ENCODE measurements at regions not wholly inside any gene's neighbourhood (a gene's known extent, or its start where the extent isn't known, plus 50 kb on each side); places are given as distances from the start of the nearest gene placed in this dataset.
"Not testable (repeated sequence)": the region's sequence is repeated elsewhere in the genome, so short reads cannot be mapped to it uniquely, and the experiment has no call there.

GRCh38 chr16:50458667-50459495, 89.3 kb upstream of the NKD1 start:
- peaks cover 32% of the 10 kb centered on the region; the same call in 1 of the 2 replicates for H3K4me1 ChIP-seq (ENCODE audit: insufficient read depth, low read length)
- no peaks in the 10 kb centered on the region for H3K9me3 ChIP-seq (ENCODE audit: insufficient read depth, low read depth, low read length)
- no peaks in the 10 kb centered on the region for H3K36me3 ChIP-seq (ENCODE audit: insufficient read depth, low read depth, low read length)
- no peak overlapping the region for H3K27ac ChIP-seq (ENCODE audit: low read length)
- H3K27me3 ChIP-seq (ENCODE audit: insufficient read depth, low read length): peaks cover 22% of the 10 kb centered on the region; the same call in 1 of the 2 replicates
- peak overlapping the region; percentile 3; the same call in 1 of the 2 replicates for H3K9ac ChIP-seq (ENCODE audit: low read depth, low read length)
- H3K4me3 ChIP-seq (ENCODE audit: low read length): peak overlapping the region; percentile 42; the same call in 1 of the 2 replicates

- no peak overlapping the region for H3K9ac ChIP-seq (ENCODE audit: low read depth, low read length)
- no peaks in the 10 kb centered on the region for H3K9me3 ChIP-seq (ENCODE audit: insufficient read depth, low read depth, low read length)
- peaks cover 14% of the 10 kb centered on the region; the same call in 1 of the 2 replicates for H3K27me3 ChIP-seq (ENCODE audit: insufficient read depth, low read length)
- no peaks in the 10 kb centered on the region for H3K36me3 ChIP-seq (ENCODE audit: insufficient read depth, low read depth, low read length)
- no peak overlapping the region for H3K4me3 ChIP-seq (ENCODE audit: low read length)
- no peak overlapping the region for H3K27ac ChIP-seq (ENCODE audit: low read length)
- H3K4me1 ChIP-seq (ENCODE audit: insufficient read depth, low read length): peaks cover 25% of the 10 kb centered on the region; the same call in 1 of the 2 replicates
These were observed 89.2 kb upstream of the BRD7 start for GRCh38 chr16:50457979-50458491.

GRCh38 chr16:50457423-50457822, 88.6 kb upstream of the BRD7 start:
- Histone ChIP-seq H3K27ac (ENCODE audit: low read length) (no peak overlapping the region), H3K27me3 (ENCODE audit: insufficient read depth, low read length) (peaks cover 8% of the 10 kb centered on the region; the same call in 1 of the 2 replicates), H3K4me1 (ENCODE audit: insufficient read depth, low read length) (peaks cover 19% of the 10 kb centered on the region; the same call in 1 of the 2 replicates), H3K4me3 (ENCODE audit: low read length) (no peak overlapping the region), H3K36me3 (ENCODE audit: insufficient read depth, low read depth, low read length) (no peaks in the 10 kb centered on the region), H3K9ac (ENCODE audit: low read depth, low read length) (no peak overlapping the region), H3K9me3 (ENCODE audit: insufficient read depth, low read depth, low read length) (no peaks in the 10 kb centered on the region)

GRCh38 chr16:50455288-50455845, 86.6 kb upstream of the BRD7 start:
- H3K9ac ChIP-seq (ENCODE audit: low read depth, low read length): no peak overlapping the region
- H3K27ac ChIP-seq (ENCODE audit: low read length): no peak overlapping the region
- peaks cover 2% of the 10 kb centered on the region; the same call in 1 of the 2 replicates for H3K27me3 ChIP-seq (ENCODE audit: insufficient read depth, low read length)
- H3K36me3 ChIP-seq (ENCODE audit: insufficient read depth, low read depth, low read length): no peaks in the 10 kb centered on the region
- H3K4me3 ChIP-seq (ENCODE audit: low read length): no peak overlapping the region
- peaks cover 19% of the 10 kb centered on the region; the same call in 1 of the 2 replicates for H3K4me1 ChIP-seq (ENCODE audit: insufficient read depth, low read length)
- no peaks in the 10 kb centered on the region for H3K9me3 ChIP-seq (ENCODE audit: insufficient read depth, low read depth, low read length)

GRCh38 chr16:50453446-50453845, 84.7 kb upstream of the BRD7 start:
- Histone ChIP-seq H3K27me3 (ENCODE audit: insufficient read depth, low read length) (no peaks in the 10 kb centered on the region), H3K9me3 (ENCODE audit: insufficient read depth, low read depth, low read length) (no peaks in the 10 kb centered on the region), H3K36me3 (ENCODE audit: insufficient read depth, low read depth, low read length) (no peaks in the 10 kb centered on the region), H3K4me3 (ENCODE audit: low read length) (no peak overlapping the region), H3K9ac (ENCODE audit: low read depth, low read length) (no peak overlapping the region), H3K4me1 (ENCODE audit: insufficient read depth, low read length) (peaks cover 5% of the 10 kb centered on the region; the same call in 1 of the 2 replicates), H3K27ac (ENCODE audit: low read length) (no peak overlapping the region)

GRCh38 chr16:50451951-50452508, 83.2 kb upstream of the BRD7 start:
- Histone ChIP-seq H3K4me1 (ENCODE audit: insufficient read depth, low read length) (no peaks in the 10 kb centered on the region), H3K27me3 (ENCODE audit: insufficient read depth, low read length) (no peaks in the 10 kb centered on the region), H3K9ac (ENCODE audit: low read depth, low read length) (no peak overlapping the region), H3K36me3 (ENCODE audit: insufficient read depth, low read depth, low read length) (no peaks in the 10 kb centered on the region), H3K4me3 (ENCODE audit: low read length) (no peak overlapping the region), H3K27ac (ENCODE audit: low read length) (no peak overlapping the region), H3K9me3 (ENCODE audit: insufficient read depth, low read depth, low read length) (no peaks in the 10 kb centered on the region)

GRCh38 chr16:50450957-50451356, 82.2 kb upstream of the BRD7 start:
- H3K27me3 ChIP-seq (ENCODE audit: insufficient read depth, low read length): no peaks in the 10 kb centered on the region
- H3K9ac ChIP-seq (ENCODE audit: low read depth, low read length): no peak overlapping the region
- H3K36me3 ChIP-seq (ENCODE audit: insufficient read depth, low read depth, low read length): no peaks in the 10 kb centered on the region
- no peaks in the 10 kb centered on the region for H3K4me1 ChIP-seq (ENCODE audit: insufficient read depth, low read length)
- no peaks in the 10 kb centered on the region for H3K9me3 ChIP-seq (ENCODE audit: insufficient read depth, low read depth, low read length)
- no peak overlapping the region for H3K27ac ChIP-seq (ENCODE audit: low read length)
- no peak overlapping the region for H3K4me3 ChIP-seq (ENCODE audit: low read length)

GRCh38 chr16:50449800-50450199, 81.0 kb upstream of the BRD7 start:
- no peak overlapping the region for H3K27ac ChIP-seq (ENCODE audit: low read length)
- H3K36me3 ChIP-seq (ENCODE audit: insufficient read depth, low read depth, low read length): no peaks in the 10 kb centered on the region
- H3K9ac ChIP-seq (ENCODE audit: low read depth, low read length): no peak overlapping the region
- H3K9me3 ChIP-seq (ENCODE audit: insufficient read depth, low read depth, low read length): no peaks in the 10 kb centered on the region
- no peak overlapping the region for H3K4me3 ChIP-seq (ENCODE audit: low read length)
- peaks cover 6% of the 10 kb centered on the region; the same call in 1 of the 2 replicates for H3K4me1 ChIP-seq (ENCODE audit: insufficient read depth, low read length)
- no peaks in the 10 kb centered on the region for H3K27me3 ChIP-seq (ENCODE audit: insufficient read depth, low read length)

- Histone ChIP-seq H3K27me3 (ENCODE audit: insufficient read depth, low read length) (no peaks in the 10 kb centered on the region), H3K4me3 (ENCODE audit: low read length) (no peak overlapping the region), H3K4me1 (ENCODE audit: insufficient read depth, low read length) (peaks cover 6% of the 10 kb centered on the region; the same call in 1 of the 2 replicates), H3K9me3 (ENCODE audit: insufficient read depth, low read depth, low read length) (no peaks in the 10 kb centered on the region), H3K36me3 (ENCODE audit: insufficient read depth, low read depth, low read length) (no peaks in the 10 kb centered on the region), H3K9ac (ENCODE audit: low read depth, low read length) (no peak overlapping the region), H3K27ac (ENCODE audit: low read length) (no peak overlapping the region)
These were observed 80.2 kb upstream of the BRD7 start for GRCh38 chr16:50448981-50449380.

GRCh38 chr16:50448522-50448921, 79.7 kb upstream of the BRD7 start:
- peaks cover 6% of the 10 kb centered on the region; the same call in 1 of the 2 replicates for H3K4me1 ChIP-seq (ENCODE audit: insufficient read depth, low read length)
- no peaks in the 10 kb centered on the region for H3K36me3 ChIP-seq (ENCODE audit: insufficient read depth, low read depth, low read length)

GRCh38 chr16:50447386-50447785, 78.6 kb upstream of the BRD7 start:
- H3K4me1 ChIP-seq (ENCODE audit: insufficient read depth, low read length); H3K36me3 ChIP-seq (ENCODE audit: insufficient read depth, low read depth, low read length); H3K4me3 ChIP-seq (ENCODE audit: low read length); H3K9ac ChIP-seq (ENCODE audit: low read depth, low read length); H3K9me3 ChIP-seq (ENCODE audit: insufficient read depth, low read depth, low read length); H3K27me3 ChIP-seq (ENCODE audit: insufficient read depth, low read length); H3K27ac ChIP-seq (ENCODE audit: low read length): not testable (repeated sequence)

More at GRCh38 chr16:50448522-50448921, 79.7 kb upstream of the BRD7 start:
- no peak overlapping the region for H3K4me3 ChIP-seq (ENCODE audit: low read length)
- no peaks in the 10 kb centered on the region for H3K27me3 ChIP-seq (ENCODE audit: insufficient read depth, low read length)
- H3K9ac ChIP-seq (ENCODE audit: low read depth, low read length): no peak overlapping the region
- no peak overlapping the region for H3K27ac ChIP-seq (ENCODE audit: low read length)
- H3K9me3 ChIP-seq (ENCODE audit: insufficient read depth, low read depth, low read length): no peaks in the 10 kb centered on the region
